SK-N-SH (cell line): ENCODE measurements at regions not wholly inside any gene's neighbourhood (a gene's known extent, or its start where the extent isn't known, plus 50 kb on each side); places are given as distances from the start of the nearest gene placed in this dataset.

Experiments used
- CTCF ChIA-PET: fragments of 300-600, 350-600 bp; formaldehyde crosslinking; extraction: SDS; loops from one replicate; lab custom pipeline; 2021; lab: Yijun Ruan, JAX
- POLR2A ChIA-PET: fragments of 350-600 bp; sonication (Branson Sonifier 250); formaldehyde crosslinking; extraction: SDS; loops from one replicate; lab custom pipeline; 2020; ENCODE audit warnings: antibody characterized with exemption, inconsistent platforms; lab: Yijun Ruan, JAX
- DNase-seq: peaks from one replicate; pipeline ENCODE4 v3.0.0; 2012
- H2AFZ ChIP-seq: fragments of 200-600 bp; sonication (generic); 2 replicates; pipeline ENCODE4 v1.8.1; 2016; ENCODE audit warnings: antibody characterized with exemption, mild to moderate bottlenecking, low read depth
- H3F3A ChIP-seq: fragments of 200-600 bp; sonication (generic); replicated peaks from 2 replicates; pipeline ENCODE3; 2016; ENCODE audit warnings: antibody characterized with exemption, mild to moderate bottlenecking; ENCODE audit not compliant: insufficient read depth
- H3K27ac ChIP-seq, 2 experiments: fragments of 200-500 bp in 1 of 2; fragments of 200-600 bp in 1 of 2; sonication (Bioruptor generic) in 1 of 2; sonication (generic), shearing (Covaris generic) in 1 of 2; 2 replicates each; pipeline versions ENCODE4 v1.5.1 to v1.6.1; 2014 to 2016; ENCODE audit warnings: low read depth in 2 of 2, inconsistent platforms in 1 of 2, low read length in 1 of 2, mild to moderate bottlenecking in 1 of 2, mixed read lengths in 1 of 2
- H3K27me3 ChIP-seq: fragments of 200-600 bp; sonication (generic), shearing (Covaris generic); 2 replicates; pipeline ENCODE4 v1.6.1; 2016; ENCODE audit warnings: mixed run types; ENCODE audit not compliant: insufficient read depth
- H3K36me3 ChIP-seq, 2 experiments: fragments of 200-500 bp in 1 of 2; fragments of 200-600 bp in 1 of 2; sonication (Bioruptor generic) in 1 of 2; sonication (generic) in 1 of 2; replicated peaks in 1 of 2; 2 replicates each; pipeline versions ENCODE3 to v1.5.1; 2014 to 2016; ENCODE audit warnings: low read length in 1 of 2, mild to moderate bottlenecking in 1 of 2; ENCODE audit not compliant: insufficient read depth in 2 of 2, control insufficient read depth in 1 of 2
- H3K4me1 ChIP-seq, 2 experiments: fragments of 200-500 bp in 1 of 2; fragments of 200-600 bp in 1 of 2; sonication (Bioruptor generic) in 1 of 2; sonication (generic), shearing (Covaris generic) in 1 of 2; 2 replicates each; pipeline versions ENCODE4 v1.5.1 to v1.6.1; 2014 to 2016; ENCODE audit warnings: low read depth in 1 of 2, low read length in 1 of 2, mixed run types in 1 of 2; ENCODE audit not compliant: insufficient read depth in 2 of 2, control insufficient read depth in 1 of 2
- H3K4me2 ChIP-seq: fragments of 200-600 bp; sonication (generic), shearing (Covaris generic); 2 replicates; pipeline ENCODE4 v1.6.1; 2017; ENCODE audit warnings: mixed run types
- H3K4me3 ChIP-seq, 2 experiments: fragments of 200-500 bp in 1 of 2; fragments of 200-600 bp in 1 of 2; sonication (Bioruptor generic) in 1 of 2; sonication (generic), shearing (Covaris generic) in 1 of 2; 2 replicates each; pipeline versions ENCODE4 v1.5.1 to v1.8.1; 2014 to 2016; ENCODE audit warnings: low read depth in 2 of 2, inconsistent platforms in 1 of 2, low read length in 1 of 2, mild to moderate bottlenecking in 1 of 2, mixed read lengths in 1 of 2, moderate library complexity in 1 of 2
- H3K79me2 ChIP-seq: fragments of 200-600 bp; sonication (generic); 2 replicates; pipeline ENCODE4 v1.8.1; 2017; ENCODE audit warnings: mild to moderate bottlenecking; ENCODE audit not compliant: insufficient read depth
- H3K9ac ChIP-seq: fragments of 200-600 bp; sonication (generic); 2 replicates; pipeline ENCODE4 v1.6.1; 2017; ENCODE audit warnings: mixed run types
- H3K9me2 ChIP-seq: fragments of 200-600 bp; sonication (generic); 2 replicates; pipeline ENCODE4 v1.6.1; 2017; ENCODE audit warnings: mixed run types
- H3K9me3 ChIP-seq: fragments of 200-600 bp; sonication (generic); 2 replicates; pipeline ENCODE4 v1.6.1; 2017; ENCODE audit warnings: mixed run types, mild to moderate bottlenecking, moderate library complexity
- H4K20me1 ChIP-seq: fragments of 200-600 bp; sonication (generic); 2 replicates; pipeline ENCODE4 v1.6.1; 2017; ENCODE audit warnings: mild to moderate bottlenecking, mixed run types; ENCODE audit not compliant: insufficient read depth
- CHD2 ChIP-seq: fragments of 150-350 bp; IDR thresholded peaks from 2 replicates; pipeline ENCODE4 v1.6.1; 2018; ENCODE audit warnings: low read length; ENCODE audit not compliant: partially characterized antibody
- ELF1 ChIP-seq: IDR thresholded peaks from 2 replicates; pipeline ENCODE4 v1.4.0; 2012
- EP300 ChIP-seq, 2 experiments: IDR thresholded peaks; 2 replicates each; pipeline versions ENCODE4 v1.4.0 to v1.6.1; 2012; ENCODE audit warnings: borderline replicate concordance in 1 of 2, low read depth in 1 of 2, low read length in 1 of 2
- GABPA ChIP-seq: IDR thresholded peaks from 2 replicates; pipeline ENCODE4 v1.4.0; 2012; ENCODE audit warnings: low read depth, mild to moderate bottlenecking
- GATA2 ChIP-seq: sonication (generic); formaldehyde crosslinking; IDR thresholded peaks from 2 replicates; pipeline ENCODE4 v1.5.0; 2020; ENCODE audit warnings: mild to moderate bottlenecking, missing genetic modification reagents
- JUND ChIP-seq: IDR thresholded peaks from 2 replicates; pipeline ENCODE4 v1.4.0; 2012
- NFIC ChIP-seq: IDR thresholded peaks from 2 replicates; pipeline ENCODE4 v1.4.0; 2012; ENCODE audit warnings: borderline replicate concordance
- POLR2AphosphoS5 ChIP-seq: IDR thresholded peaks from 2 replicates; pipeline ENCODE4 v1.6.1; 2012; ENCODE audit warnings: low read depth, low read length
- RAD21 ChIP-seq: IDR thresholded peaks from 2 replicates; pipeline ENCODE4 v1.6.1; 2012; ENCODE audit warnings: mild to moderate bottlenecking, low read length
- RCOR1 ChIP-seq: fragments of 150-350 bp; IDR thresholded peaks from 2 replicates; pipeline ENCODE4 v1.6.1; 2017; ENCODE audit warnings: antibody characterized with exemption, low read length
- RFX5 ChIP-seq: IDR thresholded peaks from 2 replicates; pipeline ENCODE4 v1.6.1; 2012; ENCODE audit warnings: mild to moderate bottlenecking, improper control_type of control experiment, low read length
- RXRA ChIP-seq: IDR thresholded peaks from 2 replicates; pipeline ENCODE4 v1.4.0; 2012; ENCODE audit warnings: low read depth, mild to moderate bottlenecking, borderline replicate concordance
- SMC3 ChIP-seq: IDR thresholded peaks from 2 replicates; pipeline ENCODE4 v1.6.1; 2012; ENCODE audit warnings: low read depth, low read length, improper control_type of control experiment
- TCF12 ChIP-seq: IDR thresholded peaks from 2 replicates; pipeline ENCODE4 v1.4.0; 2012
- WGBS: methylation state at CpG from one replicate; pipeline ENCODE4 v1.1.6; 2017; ENCODE audit warnings: low lambda C conversion rate; 5-methylcytosine and 5-hydroxymethylcytosine counted together
- TF ChIP-seq, protein P1 (sequence below): fragments of 150-350 bp; IDR thresholded peaks from 2 replicates; pipeline ENCODE4 v1.6.1; 2017; ENCODE audit warnings: antibody characterized with exemption, low read length, low read depth, borderline replicate concordance
- TF ChIP-seq, protein P2 (sequence below): IDR thresholded peaks from 2 replicates; pipeline ENCODE4; 2012
- TF ChIP-seq, protein P3 (sequence below): IDR thresholded peaks from 2 replicates; pipeline ENCODE4 v1.4.0; 2012; ENCODE audit warnings: low read depth, borderline replicate concordance
- TF ChIP-seq, protein P4 (sequence below): fragments of 200-600 bp; sonication (generic); IDR thresholded peaks from 2 replicates; pipeline ENCODE4 v1.6.1; 2017; ENCODE audit warnings: antibody characterized with exemption, mild to moderate bottlenecking, moderate library complexity
- TF ChIP-seq, protein P5 (sequence below): IDR thresholded peaks from 2 replicates; pipeline ENCODE4 v1.4.0; 2012; ENCODE audit warnings: low read depth

DNA sequence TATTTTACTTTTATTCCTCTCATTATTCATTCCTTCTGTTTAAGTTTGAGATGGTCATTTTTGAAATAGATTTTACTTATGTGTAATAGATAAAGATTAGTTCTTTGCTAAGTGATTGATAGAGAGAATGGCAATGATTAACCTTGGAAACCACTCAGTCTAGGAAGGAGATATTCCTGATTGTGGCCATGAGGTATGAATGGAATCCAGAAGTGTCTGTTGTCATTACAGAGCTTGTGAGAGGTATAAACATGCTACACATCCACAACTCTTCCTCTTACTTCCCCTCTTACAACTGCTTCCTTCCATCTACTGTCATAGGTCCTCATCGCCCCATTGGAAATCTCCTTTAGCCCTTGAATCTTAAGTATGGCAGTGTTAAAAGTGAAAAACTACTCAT is 988.8 kb upstream of the B3GALT2 start:
- Histone ChIP-seq H3K9me3 (no peaks in the 10 kb centered on the region), H3K4me1 (peaks cover 0 to 3% of the 10 kb centered on the region in 2 experiments; a peak in 1 of 4 replicates), H3K36me3 (no peaks in the 10 kb centered on the region), H2AFZ (no peak overlapping the region), H3K4me2 (no peak overlapping the region), H3K79me2 (no peaks in the 10 kb centered on the region), H4K20me1 (no peaks in the 10 kb centered on the region), H3K4me3 (no peak overlapping the region), H3K27ac (peak overlapping the region in 1 of 2 experiments; percentile 50; a peak in 1 of 4 replicates), H3K27me3 (no peaks in the 10 kb centered on the region), H3F3A (peaks cover under 1% of the 10 kb centered on the region), H3K9ac (no peak overlapping the region), H3K9me2 (no peaks in the 10 kb centered on the region)
- WGBS = 24% methylated on average over 1 of the region's 1 CpG
- TF ChIP-seq, protein P1, sequence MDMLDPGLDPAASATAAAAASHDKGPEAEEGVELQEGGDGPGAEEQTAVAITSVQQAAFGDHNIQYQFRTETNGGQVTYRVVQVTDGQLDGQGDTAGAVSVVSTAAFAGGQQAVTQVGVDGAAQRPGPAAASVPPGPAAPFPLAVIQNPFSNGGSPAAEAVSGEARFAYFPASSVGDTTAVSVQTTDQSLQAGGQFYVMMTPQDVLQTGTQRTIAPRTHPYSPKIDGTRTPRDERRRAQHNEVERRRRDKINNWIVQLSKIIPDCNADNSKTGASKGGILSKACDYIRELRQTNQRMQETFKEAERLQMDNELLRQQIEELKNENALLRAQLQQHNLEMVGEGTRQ = no peak
- TF ChIP-seq, protein P2, sequence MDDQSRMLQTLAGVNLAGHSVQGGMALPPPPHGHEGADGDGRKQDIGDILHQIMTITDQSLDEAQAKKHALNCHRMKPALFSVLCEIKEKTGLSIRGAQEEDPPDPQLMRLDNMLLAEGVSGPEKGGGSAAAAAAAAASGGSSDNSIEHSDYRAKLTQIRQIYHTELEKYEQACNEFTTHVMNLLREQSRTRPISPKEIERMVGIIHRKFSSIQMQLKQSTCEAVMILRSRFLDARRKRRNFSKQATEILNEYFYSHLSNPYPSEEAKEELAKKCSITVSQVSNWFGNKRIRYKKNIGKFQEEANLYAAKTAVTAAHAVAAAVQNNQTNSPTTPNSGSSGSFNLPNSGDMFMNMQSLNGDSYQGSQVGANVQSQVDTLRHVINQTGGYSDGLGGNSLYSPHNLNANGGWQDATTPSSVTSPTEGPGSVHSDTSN = 0 out of 2 replicates have a peak, but pooled peaks have one; percentile 31
- ChIA-PET CTCF (no interaction called here), POLR2A (no interaction called here)
- no peak for DNase-seq

DNA sequence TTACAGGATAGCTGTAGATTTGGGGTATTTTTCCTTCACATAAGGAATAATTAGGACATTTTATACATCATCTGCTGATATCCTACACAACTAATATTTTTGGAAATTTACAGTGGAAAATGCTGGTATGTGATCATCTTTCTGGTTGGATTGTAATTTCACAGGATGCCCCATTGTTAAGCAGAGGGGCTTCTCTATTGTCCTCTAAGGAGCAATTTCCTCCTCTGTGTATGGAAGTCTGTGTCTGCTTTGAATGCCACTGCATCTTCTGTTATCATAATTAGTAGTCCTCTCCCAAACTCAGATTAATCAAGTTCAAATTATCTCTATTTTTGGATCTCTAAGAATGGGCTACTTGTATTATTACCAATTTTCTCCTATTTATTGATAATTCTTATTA is 988.1 kb upstream of the B3GALT2 start:
- H4K20me1 ChIP-seq = no peaks in the 10 kb centered on the region
- DNase-seq = no peak
- H3K4me2 ChIP-seq = no peak overlapping the region
- H3F3A ChIP-seq = peaks cover 3% of the 10 kb centered on the region
- POLR2A ChIA-PET = no interaction called here
- no peaks in the 10 kb centered on the region for H3K36me3 ChIP-seq
- no peaks in the 10 kb centered on the region for H3K9me3 ChIP-seq
- TF ChIP-seq NFIC (no peak), RXRA (no peak), RAD21 (no peak), ELF1 (no peak), POLR2AphosphoS5 (no peak), RFX5 (no peak), RCOR1 (no peak), CHD2 (no peak), EP300 (IDR thresholded peaks at IDR 0.05; ENCODE audit: borderline replicate concordance in 1 of 2, low read depth in 1 of 2, low read length in 1 of 2) (no peak), GABPA (no peak), SMC3 (no peak), JUND (no peak), TCF12 (no peak), GATA2 (CRISPR knock-in tag) (no peak)
- TF ChIP-seq, protein P2 = no peak
- TF ChIP-seq, protein P3, sequence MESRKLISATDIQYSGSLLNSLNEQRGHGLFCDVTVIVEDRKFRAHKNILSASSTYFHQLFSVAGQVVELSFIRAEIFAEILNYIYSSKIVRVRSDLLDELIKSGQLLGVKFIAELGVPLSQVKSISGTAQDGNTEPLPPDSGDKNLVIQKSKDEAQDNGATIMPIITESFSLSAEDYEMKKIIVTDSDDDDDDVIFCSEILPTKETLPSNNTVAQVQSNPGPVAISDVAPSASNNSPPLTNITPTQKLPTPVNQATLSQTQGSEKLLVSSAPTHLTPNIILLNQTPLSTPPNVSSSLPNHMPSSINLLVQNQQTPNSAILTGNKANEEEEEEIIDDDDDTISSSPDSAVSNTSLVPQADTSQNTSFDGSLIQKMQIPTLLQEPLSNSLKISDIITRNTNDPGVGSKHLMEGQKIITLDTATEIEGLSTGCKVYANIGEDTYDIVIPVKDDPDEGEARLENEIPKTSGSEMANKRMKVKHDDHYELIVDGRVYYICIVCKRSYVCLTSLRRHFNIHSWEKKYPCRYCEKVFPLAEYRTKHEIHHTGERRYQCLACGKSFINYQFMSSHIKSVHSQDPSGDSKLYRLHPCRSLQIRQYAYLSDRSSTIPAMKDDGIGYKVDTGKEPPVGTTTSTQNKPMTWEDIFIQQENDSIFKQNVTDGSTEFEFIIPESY = no peak
- TF ChIP-seq, protein P4, sequence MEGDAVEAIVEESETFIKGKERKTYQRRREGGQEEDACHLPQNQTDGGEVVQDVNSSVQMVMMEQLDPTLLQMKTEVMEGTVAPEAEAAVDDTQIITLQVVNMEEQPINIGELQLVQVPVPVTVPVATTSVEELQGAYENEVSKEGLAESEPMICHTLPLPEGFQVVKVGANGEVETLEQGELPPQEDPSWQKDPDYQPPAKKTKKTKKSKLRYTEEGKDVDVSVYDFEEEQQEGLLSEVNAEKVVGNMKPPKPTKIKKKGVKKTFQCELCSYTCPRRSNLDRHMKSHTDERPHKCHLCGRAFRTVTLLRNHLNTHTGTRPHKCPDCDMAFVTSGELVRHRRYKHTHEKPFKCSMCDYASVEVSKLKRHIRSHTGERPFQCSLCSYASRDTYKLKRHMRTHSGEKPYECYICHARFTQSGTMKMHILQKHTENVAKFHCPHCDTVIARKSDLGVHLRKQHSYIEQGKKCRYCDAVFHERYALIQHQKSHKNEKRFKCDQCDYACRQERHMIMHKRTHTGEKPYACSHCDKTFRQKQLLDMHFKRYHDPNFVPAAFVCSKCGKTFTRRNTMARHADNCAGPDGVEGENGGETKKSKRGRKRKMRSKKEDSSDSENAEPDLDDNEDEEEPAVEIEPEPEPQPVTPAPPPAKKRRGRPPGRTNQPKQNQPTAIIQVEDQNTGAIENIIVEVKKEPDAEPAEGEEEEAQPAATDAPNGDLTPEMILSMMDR = no peak
- TF ChIP-seq, protein P5, sequence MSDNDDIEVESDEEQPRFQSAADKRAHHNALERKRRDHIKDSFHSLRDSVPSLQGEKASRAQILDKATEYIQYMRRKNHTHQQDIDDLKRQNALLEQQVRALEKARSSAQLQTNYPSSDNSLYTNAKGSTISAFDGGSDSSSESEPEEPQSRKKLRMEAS = no peak
- TF ChIP-seq, all 33 proteins: peak for 0
- Histone ChIP-seq H2AFZ (no peak overlapping the region), H3K4me1 (peaks cover 0 to 3% of the 10 kb centered on the region in 2 experiments; a peak in 1 of 4 replicates), H3K79me2 (no peaks in the 10 kb centered on the region), H3K4me3 (no peak overlapping the region), H3K27me3 (no peaks in the 10 kb centered on the region), H3K9ac (no peak overlapping the region), H3K27ac (peak overlapping the region in 1 of 2 experiments; percentile 50; a peak in 1 of 4 replicates), H3K9me2 (no peaks in the 10 kb centered on the region)
- CTCF ChIA-PET = no interaction called here
